ENCODE measurements at regions not wholly inside any gene's neighbourhood (a gene's known extent, or its start where the extent isn't known, plus 50 kb on each side); places are given as distances from the start of the nearest gene placed in this dataset.
A peak's percentile ranks its signal among the peaks of the same experiment; 100 is the strongest.
"Not testable (repeated sequence)": the region's sequence is repeated elsewhere in the genome, so short reads cannot be mapped to it uniquely, and the experiment has no call there.

- no peak for DNase-seq
These were observed 151.1 kb upstream of the SFSWAP start for GRCh38 chr12:131559517-131560516.

GRCh38 chr12:131561051-131561450 is 149.8 kb upstream of the SFSWAP start:
- DNase-seq, result no peak

GRCh38 chr12:131561891-131562684 is 148.8 kb upstream of the SFSWAP start:
- DNase-seq, result no peak

- peak in 1 of 2 experiments; percentile 23 for DNase-seq
These were observed 146.7 kb upstream of the SFSWAP start for GRCh38 chr12:131564138-131564727.

GRCh38 chr12:131564845-131565244 is 146.0 kb upstream of the SFSWAP start:
- DNase-seq, result no peak

- no peak for DNase-seq
These were observed 145.4 kb upstream of the SFSWAP start for GRCh38 chr12:131565267-131566015.

- DNase-seq, result no peak
These were observed 142.6 kb upstream of the SFSWAP start for GRCh38 chr12:131568336-131568735.

GRCh38 chr12:131570596-131570995 is 140.3 kb upstream of the SFSWAP start:
- DNase-seq, result no peak

GRCh38 chr12:131571827-131572226 is 139.1 kb upstream of the SFSWAP start:
- DNase-seq, result no peak

- DNase-seq, result no peak
These were observed 138.3 kb upstream of the SFSWAP start for GRCh38 chr12:131572626-131573025.

- no peak for DNase-seq
These were observed 137.1 kb upstream of the SFSWAP start for GRCh38 chr12:131573631-131574394.

- DNase-seq, result no peak
These were observed 136.5 kb upstream of the SFSWAP start for GRCh38 chr12:131574395-131574771.

- DNase-seq, result no peak
These were observed 135.5 kb upstream of the SFSWAP start for GRCh38 chr12:131575371-131575770.

GRCh38 chr12:131576734-131577133 is 134.2 kb upstream of the SFSWAP start:
- not testable (repeated sequence) for DNase-seq

GRCh38 chr12:131577766-131578165 is 133.1 kb upstream of the SFSWAP start:
- no peak for DNase-seq

- no peak for DNase-seq
These were observed 131.9 kb upstream of the SFSWAP start for GRCh38 chr12:131578828-131579470.

GRCh38 chr12:131583090-131583712 is 127.7 kb upstream of the SFSWAP start:
- no peak for DNase-seq

- DNase-seq, result no peak
These were observed 124.6 kb upstream of the SFSWAP start for GRCh38 chr12:131586269-131586668.

GRCh38 chr12:131586761-131587160 is 124.1 kb upstream of the SFSWAP start:
- DNase-seq, result no peak

GRCh38 chr12:131587565-131587964 is 123.3 kb upstream of the SFSWAP start:
- no peak for DNase-seq
